HEK293T (cell line): ENCODE measurements at regions not wholly inside any gene's neighbourhood (a gene's known extent, or its start where the extent isn't known, plus 50 kb on each side); places are given as distances from the start of the nearest gene placed in this dataset.

ENCODE experiments used
- ARNT ChIP-seq: fragments of 450-650 bp; IDR thresholded peaks from 2 replicates; pipeline ENCODE4 v1.6.1; 2017; ENCODE audit warnings: mild to moderate bottlenecking
- HDGF ChIP-seq: fragments of 450-650 bp; IDR thresholded peaks from 2 replicates; pipeline ENCODE4 v1.6.1; 2017; ENCODE audit warnings: antibody characterized with exemption, borderline replicate concordance

- TF ChIP-seq HDGF (no peak), ARNT (no peak)
These were observed 143.9 kb upstream of the DAP start for GRCh38 chr5:10904862-10905432.
